ENCODE measurements at regions not wholly inside any gene's neighbourhood (a gene's known extent, or its start where the extent isn't known, plus 50 kb on each side); places are given as distances from the start of the nearest gene placed in this dataset.

GRCh38 chr9:90445391-90445790 is 197.2 kb downstream of the DIRAS2 start:
- Histone ChIP-seq H3K36me3 (ENCODE audit: control insufficient read depth in 2 of 2, extremely low read depth in 1 of 2, insufficient read depth in 2 of 2, low read length in 2 of 2) (no peaks in the 10 kb centered on the region), H3K79me2 (ENCODE audit: control insufficient read depth, insufficient read depth, low read length) (no peaks in the 10 kb centered on the region), H2AFZ (ENCODE audit: control insufficient read depth, low read length) (no peak overlapping the region), H3K9me1 (ENCODE audit: control insufficient read depth, extremely low read depth, insufficient read depth, low read length) (no peaks in the 10 kb centered on the region), H3K4me2 (ENCODE audit: control insufficient read depth, extremely low read depth, insufficient read depth, low read depth, low read length) (no peak overlapping the region), H3K27ac (ENCODE audit: control insufficient read depth, insufficient read depth, low read length) (no peak overlapping the region), H3K4me3 (ENCODE audit: control insufficient read depth in 2 of 3, extremely low read depth in 1 of 3, insufficient read depth in 2 of 3, low read depth in 1 of 3, low read length in 3 of 3) (no peak overlapping the region), H3K9ac (ENCODE audit: control insufficient read depth, extremely low read depth, insufficient read depth, low read length) (no peak overlapping the region), H3K4me1 (ENCODE audit: control insufficient read depth, extremely low read depth, insufficient read depth, low read length) (no peaks in the 10 kb centered on the region), H3K27me3 (ENCODE audit: control insufficient read depth, extremely low read depth, insufficient read depth, low read length) (no peaks in the 10 kb centered on the region), H3K9me3 (ENCODE audit: control insufficient read depth, low read depth, low read length) (no peaks in the 10 kb centered on the region), H4K20me1 (ENCODE audit: control insufficient read depth, extremely low read depth, insufficient read depth, low read length) (no peaks in the 10 kb centered on the region)
- DNase-seq (ENCODE audit: low read depth, low spot score) (no peak), FAIRE-seq (no peak)
- TF ChIP-seq EZH2 (IDR thresholded peaks at IDR 0.05; ENCODE audit: low read length) (no peak), CTCF (optimal IDR thresholded peaks at IDR 0.05 in 1 of 3, IDR thresholded peaks at IDR 0.05 in 1 of 3, conservative IDR thresholded peaks at IDR 0.05 in 1 of 3; ENCODE audit: extremely low read depth in 1 of 3, insufficient read depth in 2 of 3, low read length in 3 of 3) (no peak)
- dilution Hi-C loops (cut with MboI; ENCODE audit: extremely low pct_ligation_motif_present, low sequenced_read_pairs) = no loop called here

GRCh38 chr9:90446200-90446948 is 196.2 kb downstream of the DIRAS2 start:
- H3K36me3 ChIP-seq (ENCODE audit: control insufficient read depth in 2 of 2, extremely low read depth in 1 of 2, insufficient read depth in 2 of 2, low read length in 2 of 2) = no peaks in the 10 kb centered on the region
- dilution Hi-C loops (cut with MboI; ENCODE audit: extremely low pct_ligation_motif_present, low sequenced_read_pairs) = no loop called here
- H4K20me1 ChIP-seq (ENCODE audit: control insufficient read depth, extremely low read depth, insufficient read depth, low read length) = no peaks in the 10 kb centered on the region
- no peaks in the 10 kb centered on the region for H3K9me3 ChIP-seq (ENCODE audit: control insufficient read depth, low read depth, low read length)
- TF ChIP-seq EZH2 (IDR thresholded peaks at IDR 0.05; ENCODE audit: low read length) (no peak), CTCF (optimal IDR thresholded peaks at IDR 0.05 in 1 of 3, IDR thresholded peaks at IDR 0.05 in 1 of 3, conservative IDR thresholded peaks at IDR 0.05 in 1 of 3; ENCODE audit: extremely low read depth in 1 of 3, insufficient read depth in 2 of 3, low read length in 3 of 3) (no peak)
- no peak overlapping the region for H3K4me2 ChIP-seq (ENCODE audit: control insufficient read depth, extremely low read depth, insufficient read depth, low read depth, low read length)
- H3K27me3 ChIP-seq (ENCODE audit: control insufficient read depth, extremely low read depth, insufficient read depth, low read length) = no peaks in the 10 kb centered on the region
- H3K9me1 ChIP-seq (ENCODE audit: control insufficient read depth, extremely low read depth, insufficient read depth, low read length) = no peaks in the 10 kb centered on the region
- no peak for DNase-seq (ENCODE audit: low read depth, low spot score)
- no peak overlapping the region for H3K4me3 ChIP-seq (ENCODE audit: control insufficient read depth in 2 of 3, extremely low read depth in 1 of 3, insufficient read depth in 2 of 3, low read depth in 1 of 3, low read length in 3 of 3)
- no peak overlapping the region for H2AFZ ChIP-seq (ENCODE audit: control insufficient read depth, low read length)
- H3K9ac ChIP-seq (ENCODE audit: control insufficient read depth, extremely low read depth, insufficient read depth, low read length) = no peak overlapping the region
- H3K4me1 ChIP-seq (ENCODE audit: control insufficient read depth, extremely low read depth, insufficient read depth, low read length) = no peaks in the 10 kb centered on the region
- H3K27ac ChIP-seq (ENCODE audit: control insufficient read depth, insufficient read depth, low read length) = no peak overlapping the region
- FAIRE-seq = no peak
- no peaks in the 10 kb centered on the region for H3K79me2 ChIP-seq (ENCODE audit: control insufficient read depth, insufficient read depth, low read length)

Data from keratinocyte (primary cell).